ENCODE measurements at regions not wholly inside any gene's neighbourhood (a gene's known extent, or its start where the extent isn't known, plus 50 kb on each side); places are given as distances from the start of the nearest gene placed in this dataset.

- no peak overlapping the region for H3K23ac ChIP-seq (ENCODE audit: low read depth, low read length, poor library complexity)
- peaks cover 0 to 2% of the 10 kb centered on the region in 2 donors for H3K4me1 ChIP-seq (ENCODE audit: control insufficient read depth in 2 of 2, insufficient read depth in 1 of 2, low read depth in 1 of 2, low read length in 2 of 2)
- no peak overlapping the region for H3K18ac ChIP-seq (ENCODE audit: low read length)
- H3K79me1 ChIP-seq (ENCODE audit: low read depth, low read length): no peaks in the 10 kb centered on the region
- no peak overlapping the region for H4K8ac ChIP-seq (ENCODE audit: low read depth, low read length)
- no peak overlapping the region for H3K4ac ChIP-seq (ENCODE audit: low read length)
- no peak overlapping the region for H3K9ac ChIP-seq (ENCODE audit: low read depth, low read length, poor library complexity)
- H3K9me3 ChIP-seq (replicated peaks in 1 of 2; ENCODE audit: control insufficient read depth in 2 of 2, insufficient read depth in 1 of 2, low read depth in 1 of 2, low read length in 2 of 2): peaks cover 0 to 6% of the 10 kb centered on the region in 2 donors
- no peak overlapping the region for H2BK15ac ChIP-seq (ENCODE audit: low read length)
- no peak overlapping the region for H3K14ac ChIP-seq (ENCODE audit: low read length)
- no peak overlapping the region for H3K4me3 ChIP-seq (ENCODE audit: low read length in 2 of 2)
- H2BK12ac ChIP-seq (ENCODE audit: low read length): no peak overlapping the region
- no peak overlapping the region for H2AFZ ChIP-seq (ENCODE audit: low read length)
- WGBS, 2 donors (ENCODE audit: extremely low coverage in 2 of 2, insufficient read length in 2 of 2, insufficient replicate concordance in 1 of 2): no CpG with 5 or more reads among the region's 6 CpGs
- H3K4me2 ChIP-seq (ENCODE audit: insufficient read depth, low read length, poor library complexity, severe bottlenecking): no peak overlapping the region
- H2BK5ac ChIP-seq (ENCODE audit: low read length): no peak overlapping the region
- H4K91ac ChIP-seq (ENCODE audit: low read depth, low read length, poor library complexity): no peak overlapping the region
- H2AK5ac ChIP-seq (ENCODE audit: low read depth, low read length): no peak overlapping the region
- H2BK120ac ChIP-seq (ENCODE audit: low read depth, low read length): no peak overlapping the region
- no peak for DNase-seq (ENCODE audit: low spot score)
- H3K27me3 ChIP-seq (ENCODE audit: control insufficient read depth in 3 of 3, insufficient read depth in 3 of 3, low read depth in 1 of 3, low read length in 3 of 3): no peaks in the 10 kb centered on the region
- H3K27ac ChIP-seq (replicated peaks; ENCODE audit: low read length): no peak overlapping the region
- H3K36me3 ChIP-seq (replicated peaks in 1 of 2; ENCODE audit: control insufficient read depth in 2 of 2, insufficient read depth in 2 of 2, low read length in 2 of 2): no peaks in the 10 kb centered on the region
Measured at GRCh38 chr6:21295506-21296240, 297.9 kb upstream of the SOX4 start.

DNA sequence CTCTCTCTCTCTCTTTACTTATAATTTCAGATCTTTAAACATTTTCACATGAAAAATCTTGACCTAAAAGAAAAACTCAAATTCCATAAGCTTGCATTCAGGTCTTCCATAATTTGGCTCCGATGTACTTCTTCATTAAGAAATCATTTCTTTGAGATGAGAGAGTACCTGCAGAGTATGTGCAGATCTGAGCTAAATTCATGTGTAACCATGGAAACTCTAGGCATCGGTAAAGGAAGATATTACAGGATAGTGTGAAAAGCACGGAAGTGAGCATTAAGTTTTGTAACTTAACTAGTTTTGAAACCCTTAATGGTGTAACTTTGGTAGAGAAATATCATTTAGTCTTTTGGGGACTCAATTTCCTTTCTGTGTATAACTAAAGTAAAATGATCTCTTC is 295.9 kb upstream of the SOX4 start:
- no peak overlapping the region for H3K4me2 ChIP-seq (ENCODE audit: insufficient read depth, low read length, poor library complexity, severe bottlenecking)
- no peak overlapping the region for H2AK5ac ChIP-seq (ENCODE audit: low read depth, low read length)
- H2BK120ac ChIP-seq (ENCODE audit: low read depth, low read length): no peak overlapping the region
- no peak overlapping the region for H3K23ac ChIP-seq (ENCODE audit: low read depth, low read length, poor library complexity)
- H2BK5ac ChIP-seq (ENCODE audit: low read length): no peak overlapping the region
- H3K36me3 ChIP-seq (replicated peaks in 1 of 2; ENCODE audit: control insufficient read depth in 2 of 2, insufficient read depth in 2 of 2, low read length in 2 of 2): no peaks in the 10 kb centered on the region
- no peak for DNase-seq (ENCODE audit: low spot score)
- H3K4me3 ChIP-seq (ENCODE audit: low read length in 2 of 2): no peak overlapping the region
- no peaks in the 10 kb centered on the region for H3K27me3 ChIP-seq (ENCODE audit: control insufficient read depth in 3 of 3, insufficient read depth in 3 of 3, low read depth in 1 of 3, low read length in 3 of 3)
- H3K79me1 ChIP-seq (ENCODE audit: low read depth, low read length): no peaks in the 10 kb centered on the region
- no peak overlapping the region for H4K8ac ChIP-seq (ENCODE audit: low read depth, low read length)
- H3K9ac ChIP-seq (ENCODE audit: low read depth, low read length, poor library complexity): no peak overlapping the region
- H3K4me1 ChIP-seq (ENCODE audit: control insufficient read depth in 2 of 2, insufficient read depth in 1 of 2, low read depth in 1 of 2, low read length in 2 of 2): peaks cover 0 to 2% of the 10 kb centered on the region in 2 donors
- no peak overlapping the region for H3K27ac ChIP-seq (replicated peaks; ENCODE audit: low read length)
- H2BK15ac ChIP-seq (ENCODE audit: low read length): no peak overlapping the region
- H3K18ac ChIP-seq (ENCODE audit: low read length): no peak overlapping the region
- no CpG with 5 or more reads among the region's 3 CpGs for WGBS, 2 donors (ENCODE audit: extremely low coverage in 2 of 2, insufficient read length in 2 of 2, insufficient replicate concordance in 1 of 2)
- H3K9me3 ChIP-seq (replicated peaks in 1 of 2; ENCODE audit: control insufficient read depth in 2 of 2, insufficient read depth in 1 of 2, low read depth in 1 of 2, low read length in 2 of 2): peaks cover 0 to 7% of the 10 kb centered on the region in 2 donors
- H2AFZ ChIP-seq (ENCODE audit: low read length): no peak overlapping the region
- H2BK12ac ChIP-seq (ENCODE audit: low read length): no peak overlapping the region
- no peak overlapping the region for H4K91ac ChIP-seq (ENCODE audit: low read depth, low read length, poor library complexity)
- H3K14ac ChIP-seq (ENCODE audit: low read length): no peak overlapping the region
- H3K4ac ChIP-seq (ENCODE audit: low read length): no peak overlapping the region

- no peak overlapping the region for H3K23ac ChIP-seq (ENCODE audit: low read depth, low read length, poor library complexity)
- no peak overlapping the region for H3K9ac ChIP-seq (ENCODE audit: low read depth, low read length, poor library complexity)
- H2AK5ac ChIP-seq (ENCODE audit: low read depth, low read length): no peak overlapping the region
- H3K18ac ChIP-seq (ENCODE audit: low read length): no peak overlapping the region
- no peak overlapping the region for H2BK5ac ChIP-seq (ENCODE audit: low read length)
- no peaks in the 10 kb centered on the region for H3K36me3 ChIP-seq (replicated peaks in 1 of 2; ENCODE audit: control insufficient read depth in 2 of 2, insufficient read depth in 2 of 2, low read length in 2 of 2)
- peaks cover 0 to 2% of the 10 kb centered on the region in 2 donors for H3K4me1 ChIP-seq (ENCODE audit: control insufficient read depth in 2 of 2, insufficient read depth in 1 of 2, low read depth in 1 of 2, low read length in 2 of 2)
- H3K14ac ChIP-seq (ENCODE audit: low read length): no peak overlapping the region
- no peak overlapping the region for H2BK120ac ChIP-seq (ENCODE audit: low read depth, low read length)
- H3K4ac ChIP-seq (ENCODE audit: low read length): no peak overlapping the region
- no peak for DNase-seq (ENCODE audit: low spot score)
- no peak overlapping the region for H2BK15ac ChIP-seq (ENCODE audit: low read length)
- no peak overlapping the region for H3K27ac ChIP-seq (replicated peaks; ENCODE audit: low read length)
- H3K4me2 ChIP-seq (ENCODE audit: insufficient read depth, low read length, poor library complexity, severe bottlenecking): no peak overlapping the region
- no peak overlapping the region for H3K4me3 ChIP-seq (ENCODE audit: low read length in 2 of 2)
- WGBS, 2 donors (ENCODE audit: extremely low coverage in 2 of 2, insufficient read length in 2 of 2, insufficient replicate concordance in 1 of 2): no CpG with 5 or more reads among the region's 2 CpGs
- no peak overlapping the region for H2BK12ac ChIP-seq (ENCODE audit: low read length)
- H4K91ac ChIP-seq (ENCODE audit: low read depth, low read length, poor library complexity): no peak overlapping the region
- H3K27me3 ChIP-seq (ENCODE audit: control insufficient read depth in 3 of 3, insufficient read depth in 3 of 3, low read depth in 1 of 3, low read length in 3 of 3): no peaks in the 10 kb centered on the region
- no peak overlapping the region for H2AFZ ChIP-seq (ENCODE audit: low read length)
- no peak overlapping the region for H4K8ac ChIP-seq (ENCODE audit: low read depth, low read length)
- H3K79me1 ChIP-seq (ENCODE audit: low read depth, low read length): no peaks in the 10 kb centered on the region
- H3K9me3 ChIP-seq (replicated peaks in 1 of 2; ENCODE audit: control insufficient read depth in 2 of 2, insufficient read depth in 1 of 2, low read depth in 1 of 2, low read length in 2 of 2): peaks cover 0 to 7% of the 10 kb centered on the region in 2 donors
Measured at GRCh38 chr6:21299216-21299615, 294.3 kb upstream of the SOX4 start.

GRCh38 chr6:21300439-21300838 is 293.1 kb upstream of the SOX4 start:
- WGBS, 2 donors (ENCODE audit: extremely low coverage in 2 of 2, insufficient read length in 2 of 2, insufficient replicate concordance in 1 of 2): no CpG with 5 or more reads among the region's 3 CpGs
- no peaks in the 10 kb centered on the region for H3K79me1 ChIP-seq (ENCODE audit: low read depth, low read length)
- H3K4ac ChIP-seq (ENCODE audit: low read length): no peak overlapping the region

More at GRCh38 chr6:21300439-21300838, 293.1 kb upstream of the SOX4 start:
- Histone ChIP-seq H2BK12ac (ENCODE audit: low read length) (no peak overlapping the region), H2BK5ac (ENCODE audit: low read length) (no peak overlapping the region), H2BK15ac (ENCODE audit: low read length) (no peak overlapping the region), H3K9me3 (replicated peaks in 1 of 2; ENCODE audit: control insufficient read depth in 2 of 2, insufficient read depth in 1 of 2, low read depth in 1 of 2, low read length in 2 of 2) (peaks cover 0 to 7% of the 10 kb centered on the region in 2 donors), H3K18ac (ENCODE audit: low read length) (no peak overlapping the region), H3K4me2 (ENCODE audit: insufficient read depth, low read length, poor library complexity, severe bottlenecking) (no peak overlapping the region), H3K4me1 (ENCODE audit: control insufficient read depth in 2 of 2, insufficient read depth in 1 of 2, low read depth in 1 of 2, low read length in 2 of 2) (no peaks in the 10 kb centered on the region), H2BK120ac (ENCODE audit: low read depth, low read length) (no peak overlapping the region), H2AK5ac (ENCODE audit: low read depth, low read length) (no peak overlapping the region), H3K36me3 (replicated peaks in 1 of 2; ENCODE audit: control insufficient read depth in 2 of 2, insufficient read depth in 2 of 2, low read length in 2 of 2) (no peaks in the 10 kb centered on the region), H2AFZ (ENCODE audit: low read length) (no peak overlapping the region), H3K14ac (ENCODE audit: low read length) (no peak overlapping the region), H3K23ac (ENCODE audit: low read depth, low read length, poor library complexity) (no peak overlapping the region), H3K4me3 (ENCODE audit: low read length in 2 of 2) (no peak overlapping the region), H4K91ac (ENCODE audit: low read depth, low read length, poor library complexity) (no peak overlapping the region), H4K8ac (ENCODE audit: low read depth, low read length) (no peak overlapping the region), H3K9ac (ENCODE audit: low read depth, low read length, poor library complexity) (no peak overlapping the region), H3K27ac (replicated peaks; ENCODE audit: low read length) (no peak overlapping the region), H3K27me3 (ENCODE audit: control insufficient read depth in 3 of 3, insufficient read depth in 3 of 3, low read depth in 1 of 3, low read length in 3 of 3) (no peaks in the 10 kb centered on the region)
- DNase-seq (ENCODE audit: low spot score): no peak

Data from neuronal stem cell (in vitro differentiated cells).